ENCODE measurements at regions not wholly inside any gene's neighbourhood (a gene's known extent, or its start where the extent isn't known, plus 50 kb on each side); places are given as distances from the start of the nearest gene placed in this dataset.
A peak's percentile ranks its signal among the peaks of the same experiment; 100 is the strongest.

DNA sequence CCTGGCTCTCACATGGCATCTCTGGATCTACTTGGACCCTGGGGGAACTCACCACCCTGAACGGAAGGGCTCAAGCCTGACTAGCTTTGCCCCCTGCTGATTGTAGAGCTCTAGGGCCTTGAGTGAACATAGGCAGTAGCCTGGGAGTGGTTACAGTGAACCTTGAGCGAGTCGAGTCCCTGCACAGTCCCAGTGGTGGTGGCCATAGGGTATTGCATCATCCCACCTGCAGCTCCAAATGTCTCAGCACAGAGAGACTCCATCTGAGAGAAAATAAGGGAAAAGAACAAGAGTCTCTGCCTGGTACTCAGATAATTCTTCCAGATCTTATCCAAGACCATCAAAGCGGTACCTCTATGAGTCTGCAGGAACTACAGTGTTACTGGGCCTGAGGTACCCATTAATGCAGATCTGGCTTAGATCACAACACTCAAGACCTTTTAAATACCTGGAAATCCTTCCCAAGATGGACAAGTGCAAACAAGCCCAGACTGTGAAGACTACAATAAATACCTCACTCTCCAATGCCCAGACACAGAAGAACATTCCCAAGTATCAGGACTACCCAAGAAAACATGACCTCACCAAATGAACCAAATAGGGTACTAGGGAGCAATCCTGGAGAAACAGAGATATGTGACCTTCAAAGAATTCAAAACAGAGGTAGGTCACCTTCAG is 167.5 kb upstream of the TET2 start:
- H3K4me3 ChIP-seq (ENCODE audit: low read depth, low read length): no peak overlapping the region
- TF ChIP-seq, protein P1, sequence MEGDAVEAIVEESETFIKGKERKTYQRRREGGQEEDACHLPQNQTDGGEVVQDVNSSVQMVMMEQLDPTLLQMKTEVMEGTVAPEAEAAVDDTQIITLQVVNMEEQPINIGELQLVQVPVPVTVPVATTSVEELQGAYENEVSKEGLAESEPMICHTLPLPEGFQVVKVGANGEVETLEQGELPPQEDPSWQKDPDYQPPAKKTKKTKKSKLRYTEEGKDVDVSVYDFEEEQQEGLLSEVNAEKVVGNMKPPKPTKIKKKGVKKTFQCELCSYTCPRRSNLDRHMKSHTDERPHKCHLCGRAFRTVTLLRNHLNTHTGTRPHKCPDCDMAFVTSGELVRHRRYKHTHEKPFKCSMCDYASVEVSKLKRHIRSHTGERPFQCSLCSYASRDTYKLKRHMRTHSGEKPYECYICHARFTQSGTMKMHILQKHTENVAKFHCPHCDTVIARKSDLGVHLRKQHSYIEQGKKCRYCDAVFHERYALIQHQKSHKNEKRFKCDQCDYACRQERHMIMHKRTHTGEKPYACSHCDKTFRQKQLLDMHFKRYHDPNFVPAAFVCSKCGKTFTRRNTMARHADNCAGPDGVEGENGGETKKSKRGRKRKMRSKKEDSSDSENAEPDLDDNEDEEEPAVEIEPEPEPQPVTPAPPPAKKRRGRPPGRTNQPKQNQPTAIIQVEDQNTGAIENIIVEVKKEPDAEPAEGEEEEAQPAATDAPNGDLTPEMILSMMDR (conservative IDR thresholded peaks at IDR 0.05; ENCODE audit: low read depth, low read length): no peak
- no peak for DNase-seq (ENCODE audit: low read depth)

DNA sequence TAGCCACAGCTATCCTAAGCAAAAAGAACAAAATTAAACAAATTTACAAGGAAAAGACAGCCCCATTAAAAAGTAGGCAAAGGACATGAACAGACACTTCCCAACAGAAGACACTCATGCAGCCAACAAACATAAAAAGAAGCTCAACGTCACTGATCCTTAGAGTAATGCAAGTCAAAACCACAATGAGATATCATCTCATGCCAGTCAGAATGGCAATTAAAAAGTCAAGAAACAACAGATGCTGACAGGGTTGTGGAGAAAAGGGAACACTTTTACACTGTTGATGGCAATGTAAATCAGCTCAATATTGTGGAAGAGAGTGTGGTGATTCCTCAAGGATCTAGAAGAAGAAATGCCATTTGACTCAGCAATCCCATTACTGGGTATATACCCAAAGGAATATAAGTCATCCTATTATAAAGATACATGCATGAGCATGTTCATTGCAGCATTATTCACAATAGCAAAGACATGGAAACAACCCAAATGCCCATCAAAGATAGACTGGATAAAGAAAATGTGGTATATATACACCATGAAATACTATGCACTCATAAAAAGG is 163.0 kb upstream of the TET2 start:
- H3K4me3 ChIP-seq (ENCODE audit: low read depth, low read length): no peak overlapping the region
- DNase-seq (ENCODE audit: low read depth): no peak
- TF ChIP-seq, protein P1 (conservative IDR thresholded peaks at IDR 0.05; ENCODE audit: low read depth, low read length): no peak

DNA sequence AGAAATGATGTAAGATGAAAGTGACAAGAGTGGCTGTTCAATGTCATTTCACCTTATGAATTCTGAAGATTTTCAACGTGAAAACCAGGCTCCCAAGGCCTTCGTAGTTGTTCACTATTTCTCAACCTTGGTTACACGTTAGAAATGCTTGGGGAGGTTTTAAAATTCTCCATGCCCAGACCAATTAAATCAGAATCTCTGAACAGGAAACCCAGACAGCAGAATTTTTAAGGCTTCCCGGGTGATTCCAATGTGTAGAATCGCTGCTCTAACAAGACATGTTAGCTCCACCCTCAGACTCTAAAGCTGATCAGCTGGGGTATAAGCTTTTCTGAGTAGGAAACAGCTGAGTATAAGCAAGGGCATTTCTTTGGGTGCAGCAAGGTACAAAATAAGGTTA is 160.4 kb upstream of the TET2 start:
- H3K4me3 ChIP-seq (ENCODE audit: low read depth, low read length): no peak overlapping the region
- TF ChIP-seq, protein P1 (conservative IDR thresholded peaks at IDR 0.05; ENCODE audit: low read depth, low read length): no peak
- no peak for DNase-seq (ENCODE audit: low read depth)

DNA sequence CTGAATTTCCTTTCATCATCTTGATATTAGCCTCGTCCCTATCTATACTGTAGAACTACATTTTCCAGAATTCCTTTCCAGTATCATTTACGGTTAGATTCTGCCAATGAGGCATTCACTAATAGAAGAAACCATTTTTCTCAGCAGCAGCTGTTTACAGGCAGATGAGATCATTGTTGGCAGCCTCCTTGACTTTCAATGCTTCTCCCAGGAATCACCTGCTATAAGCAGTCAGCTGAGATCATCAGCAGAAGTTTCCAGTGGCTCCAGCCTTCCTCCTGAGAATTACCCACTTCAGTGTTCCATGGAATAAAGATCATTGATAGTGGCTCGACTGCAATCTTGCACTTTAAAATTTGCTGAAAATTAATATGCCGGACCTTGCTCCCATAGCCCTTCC is 157.3 kb upstream of the TET2 start:
- TF ChIP-seq, protein P1 (conservative IDR thresholded peaks at IDR 0.05; ENCODE audit: low read depth, low read length): no peak
- DNase-seq (ENCODE audit: low read depth): peak; percentile 4
- no peak overlapping the region for H3K4me3 ChIP-seq (ENCODE audit: low read depth, low read length)

DNA sequence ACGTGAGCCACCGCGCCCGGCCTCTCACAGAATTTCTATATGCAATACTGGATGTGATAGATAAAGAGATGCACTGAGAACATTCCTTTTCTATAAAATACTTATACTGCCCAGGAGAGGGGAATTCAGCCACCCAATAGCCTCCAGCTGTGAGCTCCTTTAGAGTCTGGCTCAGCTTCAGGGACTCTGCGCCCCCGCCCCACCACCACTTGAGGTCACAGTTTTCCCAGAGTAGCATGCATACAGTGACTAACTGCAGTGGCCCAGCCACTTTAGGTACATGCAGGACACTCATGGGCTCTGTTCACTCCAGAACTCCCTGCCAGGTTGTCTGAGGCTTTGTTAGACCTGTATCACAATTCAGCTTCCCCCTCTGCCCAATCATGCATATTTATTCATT is 144.4 kb upstream of the TET2 start:
- no peak overlapping the region for H3K4me3 ChIP-seq (ENCODE audit: low read depth, low read length)
- TF ChIP-seq, protein P1 (conservative IDR thresholded peaks at IDR 0.05; ENCODE audit: low read depth, low read length): no peak
- DNase-seq (ENCODE audit: low read depth): no peak

DNA sequence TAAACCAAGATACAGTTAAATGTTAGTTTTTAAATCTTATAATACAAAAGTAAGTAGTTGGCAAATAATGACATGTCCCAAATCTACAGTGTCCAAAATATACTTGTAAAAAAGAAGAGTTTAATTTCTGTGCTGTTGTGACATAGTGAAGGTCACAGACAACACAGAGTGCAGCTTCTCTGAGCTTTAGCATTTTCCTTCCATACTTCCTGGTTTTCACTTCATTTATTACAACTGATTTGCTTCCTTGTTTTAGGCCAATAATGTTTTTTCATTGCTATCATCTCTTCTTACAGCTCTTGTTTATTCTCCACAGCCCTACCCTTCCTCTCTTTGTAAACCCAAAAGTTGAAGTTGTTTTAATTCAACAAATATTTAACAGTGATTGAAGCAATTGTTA is 132.4 kb upstream of the TET2 start:
- H3K4me3 ChIP-seq (ENCODE audit: low read depth, low read length): no peak overlapping the region
- TF ChIP-seq, protein P1 (conservative IDR thresholded peaks at IDR 0.05; ENCODE audit: low read depth, low read length): no peak
- no peak for DNase-seq (ENCODE audit: low read depth)

DNA sequence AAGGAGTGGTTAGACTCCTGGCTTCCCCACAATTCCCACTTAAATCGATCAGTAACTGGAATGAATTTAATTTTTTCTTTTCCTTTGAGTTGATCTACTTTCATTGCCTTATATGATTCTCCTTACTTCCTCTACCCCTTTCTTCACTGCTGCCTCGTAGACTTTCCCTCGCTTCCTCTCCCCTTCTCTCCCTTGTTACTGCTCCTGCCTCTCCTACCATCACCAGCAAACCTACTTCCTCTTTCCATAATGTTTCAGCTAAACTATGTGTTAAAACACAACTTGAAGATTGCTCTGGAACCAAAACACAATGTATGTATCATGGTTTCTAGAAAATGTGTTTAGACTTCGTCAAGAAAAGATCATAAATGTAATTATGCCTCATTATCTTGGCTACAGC is 132.0 kb upstream of the TET2 start:
- H3K4me3 ChIP-seq (ENCODE audit: low read depth, low read length): no peak overlapping the region
- TF ChIP-seq, protein P1 (conservative IDR thresholded peaks at IDR 0.05; ENCODE audit: low read depth, low read length): no peak
- DNase-seq (ENCODE audit: low read depth): no peak
